ENCODE measurements at regions not wholly inside any gene's neighbourhood (a gene's known extent, or its start where the extent isn't known, plus 50 kb on each side); places are given as distances from the start of the nearest gene placed in this dataset.

GRCh38 chr11:127376301-127376700, 375.7 kb upstream of the KIRREL3 start:
- H3K79me2 ChIP-seq (ENCODE audit: insufficient read depth, low read length) = no peaks in the 10 kb centered on the region
- H3K4me1 ChIP-seq (ENCODE audit: insufficient read depth, low read length, poor library complexity, severe bottlenecking) = no peaks in the 10 kb centered on the region
- TF ChIP-seq CTCF (conservative IDR thresholded peaks at IDR 0.05; ENCODE audit: low read length) (no peak), EZH2phosphoT487 (IDR thresholded peaks at IDR 0.05; ENCODE audit: borderline replicate concordance) (no peak)
- no peak overlapping the region for H3K4me2 ChIP-seq (ENCODE audit: low read depth, low read length, poor library complexity, severe bottlenecking)
- H3K9ac ChIP-seq (ENCODE audit: low read depth, low read length, poor library complexity, severe bottlenecking) = no peak overlapping the region
- H3K9me2 ChIP-seq (replicated peaks; ENCODE audit: low read depth, low read length) = no peaks in the 10 kb centered on the region
- no peaks in the 10 kb centered on the region for H3K36me3 ChIP-seq (ENCODE audit: insufficient read depth, low read length)
- no peaks in the 10 kb centered on the region for H3F3A ChIP-seq (ENCODE audit: low read depth)
- H3K27me3 ChIP-seq (ENCODE audit: insufficient read depth, low read length, poor library complexity, severe bottlenecking) = no peaks in the 10 kb centered on the region
- H3K4me3 ChIP-seq (ENCODE audit: low read length, poor library complexity, severe bottlenecking) = no peak overlapping the region
- H4K20me1 ChIP-seq (ENCODE audit: insufficient read depth, low read length, poor library complexity, severe bottlenecking) = no peaks in the 10 kb centered on the region
- H3K9me3 ChIP-seq (ENCODE audit: insufficient read depth, low read depth, low read length) = no peaks in the 10 kb centered on the region
- no peak overlapping the region for H2AFZ ChIP-seq (ENCODE audit: low read length)

GRCh38 chr11:127369356-127369755, 368.8 kb upstream of the KIRREL3 start:
- H4K20me1 ChIP-seq (ENCODE audit: insufficient read depth, low read length, poor library complexity, severe bottlenecking) = no peaks in the 10 kb centered on the region
- H3K36me3 ChIP-seq (ENCODE audit: insufficient read depth, low read length) = no peaks in the 10 kb centered on the region
- H3K27me3 ChIP-seq (ENCODE audit: insufficient read depth, low read length, poor library complexity, severe bottlenecking) = no peaks in the 10 kb centered on the region
- H2AFZ ChIP-seq (ENCODE audit: low read length) = no peak overlapping the region
- no peaks in the 10 kb centered on the region for H3K4me1 ChIP-seq (ENCODE audit: insufficient read depth, low read length, poor library complexity, severe bottlenecking)
- H3F3A ChIP-seq (ENCODE audit: low read depth) = no peaks in the 10 kb centered on the region
- no peak overlapping the region for H3K4me3 ChIP-seq (ENCODE audit: low read length, poor library complexity, severe bottlenecking)
- no peak overlapping the region for H3K9ac ChIP-seq (ENCODE audit: low read depth, low read length, poor library complexity, severe bottlenecking)
- H3K9me2 ChIP-seq (replicated peaks; ENCODE audit: low read depth, low read length) = no peaks in the 10 kb centered on the region
- no peak overlapping the region for H3K4me2 ChIP-seq (ENCODE audit: low read depth, low read length, poor library complexity, severe bottlenecking)
- no peak for TF ChIP-seq CTCF (conservative IDR thresholded peaks at IDR 0.05; ENCODE audit: low read length)
- TF ChIP-seq EZH2phosphoT487 (IDR thresholded peaks at IDR 0.05; ENCODE audit: borderline replicate concordance) = no peak
- no peaks in the 10 kb centered on the region for H3K9me3 ChIP-seq (ENCODE audit: insufficient read depth, low read depth, low read length)
- no peaks in the 10 kb centered on the region for H3K79me2 ChIP-seq (ENCODE audit: insufficient read depth, low read length)

GRCh38 chr11:127362754-127363308, 362.3 kb upstream of the KIRREL3 start:
- H3K79me2 ChIP-seq (ENCODE audit: insufficient read depth, low read length) = no peaks in the 10 kb centered on the region
- no peak overlapping the region for H2AFZ ChIP-seq (ENCODE audit: low read length)
- H3F3A ChIP-seq (ENCODE audit: low read depth) = no peaks in the 10 kb centered on the region
- TF ChIP-seq EZH2phosphoT487 (IDR thresholded peaks at IDR 0.05; ENCODE audit: borderline replicate concordance) = no peak
- TF ChIP-seq CTCF (conservative IDR thresholded peaks at IDR 0.05; ENCODE audit: low read length) = no peak
- no peaks in the 10 kb centered on the region for H3K4me1 ChIP-seq (ENCODE audit: insufficient read depth, low read length, poor library complexity, severe bottlenecking)
- H3K36me3 ChIP-seq (ENCODE audit: insufficient read depth, low read length) = no peaks in the 10 kb centered on the region
- no peak overlapping the region for H3K4me2 ChIP-seq (ENCODE audit: low read depth, low read length, poor library complexity, severe bottlenecking)
- no peak overlapping the region for H3K4me3 ChIP-seq (ENCODE audit: low read length, poor library complexity, severe bottlenecking)
- H3K9me2 ChIP-seq (replicated peaks; ENCODE audit: low read depth, low read length) = no peaks in the 10 kb centered on the region
- H3K9me3 ChIP-seq (ENCODE audit: insufficient read depth, low read depth, low read length) = no peaks in the 10 kb centered on the region
- H3K27me3 ChIP-seq (ENCODE audit: insufficient read depth, low read length, poor library complexity, severe bottlenecking) = no peaks in the 10 kb centered on the region
- H4K20me1 ChIP-seq (ENCODE audit: insufficient read depth, low read length, poor library complexity, severe bottlenecking) = no peaks in the 10 kb centered on the region
- H3K9ac ChIP-seq (ENCODE audit: low read depth, low read length, poor library complexity, severe bottlenecking) = no peak overlapping the region
